ENCODE measurements at regions not wholly inside any gene's neighbourhood (a gene's known extent, or its start where the extent isn't known, plus 50 kb on each side); places are given as distances from the start of the nearest gene placed in this dataset.
"Not testable (repeated sequence)": the region's sequence is repeated elsewhere in the genome, so short reads cannot be mapped to it uniquely, and the experiment has no call there.

DNA sequence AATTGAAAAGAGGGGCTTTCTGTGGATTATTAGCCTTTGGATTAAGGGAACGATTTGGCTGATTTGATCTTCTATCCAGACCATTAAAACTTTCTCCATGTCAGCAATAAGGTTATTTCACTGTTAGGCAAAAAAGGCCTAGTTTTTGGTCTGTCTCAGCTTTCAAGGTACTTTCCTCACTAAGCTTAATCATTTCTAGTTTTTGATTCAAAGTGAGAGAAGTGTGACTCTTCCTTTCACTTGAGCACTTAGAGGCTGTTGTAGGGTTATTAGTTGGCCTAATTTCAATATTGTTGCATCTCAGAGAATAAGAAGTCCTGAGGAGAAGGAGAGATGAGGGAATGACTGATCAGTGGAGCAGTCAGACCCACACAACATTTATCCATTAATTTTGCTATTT is 596.0 kb upstream of the TPK1 start:
- Mint-ChIP-seq H3K27me3 (no peaks in the 10 kb centered on the region), H3K9me3 (peaks cover 5% of the 10 kb centered on the region), H3K27ac (no peak overlapping the region), H3K36me3 (no peaks in the 10 kb centered on the region), H3K4me3 (no peak overlapping the region), H3K4me1 (no peaks in the 10 kb centered on the region)
- no peak for DNase-seq

- not testable (repeated sequence) for H3K9me3 Mint-ChIP-seq, H3K27ac Mint-ChIP-seq, H3K36me3 Mint-ChIP-seq, H3K4me3 Mint-ChIP-seq, DNase-seq, H3K27me3 Mint-ChIP-seq, H3K4me1 Mint-ChIP-seq
Measured at GRCh38 chr7:145418481-145418880, 582.6 kb upstream of the TPK1 start.

DNA sequence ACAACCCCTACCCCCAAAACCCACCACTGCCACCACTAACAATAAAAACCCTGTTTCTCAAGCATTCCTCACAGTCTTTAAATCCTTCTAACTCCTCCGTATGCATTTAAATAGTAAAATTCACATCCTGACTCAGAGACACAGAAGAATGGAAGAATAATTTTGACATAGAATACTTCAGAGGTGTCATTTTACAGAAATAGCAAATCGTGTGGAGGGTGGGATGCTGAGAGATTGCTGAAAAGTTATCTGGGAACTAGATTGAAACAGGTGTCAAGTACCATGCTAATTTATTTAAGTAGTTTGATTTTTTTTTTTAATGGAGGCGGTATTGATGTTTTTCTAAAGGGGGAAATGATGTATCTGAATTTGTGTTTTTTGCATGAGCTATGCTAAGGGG is 575.2 kb upstream of the TPK1 start:
- H3K4me3 Mint-ChIP-seq = no peak overlapping the region
- H3K27me3 Mint-ChIP-seq = no peaks in the 10 kb centered on the region
- no peaks in the 10 kb centered on the region for H3K36me3 Mint-ChIP-seq
- peaks cover 10% of the 10 kb centered on the region for H3K9me3 Mint-ChIP-seq
- no peak overlapping the region for H3K27ac Mint-ChIP-seq
- DNase-seq = no peak
- H3K4me1 Mint-ChIP-seq = no peaks in the 10 kb centered on the region

GRCh38 chr7:145398758-145399157 is 562.9 kb upstream of the TPK1 start:
- Mint-ChIP-seq H3K4me1 (no peaks in the 10 kb centered on the region), H3K27me3 (no peaks in the 10 kb centered on the region), H3K9me3 (peaks cover 7% of the 10 kb centered on the region), H3K27ac (no peak overlapping the region), H3K4me3 (no peak overlapping the region), H3K36me3 (no peaks in the 10 kb centered on the region)
- no peak for DNase-seq

- H3K4me3 Mint-ChIP-seq = no peak overlapping the region
- no peaks in the 10 kb centered on the region for H3K27me3 Mint-ChIP-seq
- no peak overlapping the region for H3K27ac Mint-ChIP-seq
- DNase-seq = no peak
- H3K9me3 Mint-ChIP-seq = peaks cover 9% of the 10 kb centered on the region
- H3K36me3 Mint-ChIP-seq = no peaks in the 10 kb centered on the region
- H3K4me1 Mint-ChIP-seq = no peaks in the 10 kb centered on the region
Measured at GRCh38 chr7:145394126-145394525, 558.3 kb upstream of the TPK1 start.

DNA sequence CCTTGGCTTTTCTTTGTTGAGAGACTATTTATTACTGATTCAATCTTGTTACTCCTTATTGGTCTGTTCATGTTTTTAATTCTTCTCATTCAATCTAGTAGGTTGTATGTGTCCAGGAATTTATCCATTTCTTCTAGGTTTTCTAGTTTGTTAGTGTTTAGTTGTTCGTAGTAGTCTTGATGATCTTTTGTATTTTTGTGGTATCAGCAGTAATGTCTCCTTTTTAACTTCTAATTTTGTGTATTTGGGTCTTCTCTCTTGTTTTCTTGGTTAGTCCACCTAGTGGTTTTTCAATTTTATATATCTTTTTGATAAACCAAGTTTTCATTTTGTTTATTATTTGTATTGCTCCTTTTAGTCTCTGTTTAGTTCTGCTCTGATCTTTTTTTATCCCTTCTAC is 546.9 kb upstream of the TPK1 start:
- H3K4me1 Mint-ChIP-seq = no peaks in the 10 kb centered on the region
- H3K36me3 Mint-ChIP-seq = no peaks in the 10 kb centered on the region
- no peaks in the 10 kb centered on the region for H3K27me3 Mint-ChIP-seq
- peaks cover 14% of the 10 kb centered on the region for H3K9me3 Mint-ChIP-seq
- no peak for DNase-seq
- no peak overlapping the region for H3K27ac Mint-ChIP-seq
- no peak overlapping the region for H3K4me3 Mint-ChIP-seq

GRCh38 chr7:145378197-145378596 is 542.3 kb upstream of the TPK1 start:
- no peak overlapping the region for H3K27ac Mint-ChIP-seq

GRCh38 chr7:145360511-145361100 is 524.8 kb upstream of the TPK1 start:
- Mint-ChIP-seq H3K27ac (no peak overlapping the region), H3K27me3 (no peaks in the 10 kb centered on the region), H3K4me3 (no peak overlapping the region), H3K9me3 (peaks cover 6% of the 10 kb centered on the region), H3K4me1 (no peaks in the 10 kb centered on the region), H3K36me3 (no peaks in the 10 kb centered on the region)
- no peak for DNase-seq

More at GRCh38 chr7:145378197-145378596, 542.3 kb upstream of the TPK1 start:
- DNase-seq = no peak
- H3K27me3 Mint-ChIP-seq = no peaks in the 10 kb centered on the region
- no peaks in the 10 kb centered on the region for H3K4me1 Mint-ChIP-seq
- H3K36me3 Mint-ChIP-seq = no peaks in the 10 kb centered on the region
- peaks cover 3% of the 10 kb centered on the region for H3K9me3 Mint-ChIP-seq
- H3K4me3 Mint-ChIP-seq = no peak overlapping the region

- Mint-ChIP-seq H3K4me3 (no peak overlapping the region), H3K9me3 (peaks cover 3% of the 10 kb centered on the region), H3K27me3 (no peaks in the 10 kb centered on the region), H3K4me1 (no peaks in the 10 kb centered on the region), H3K27ac (no peak overlapping the region), H3K36me3 (no peaks in the 10 kb centered on the region)
- DNase-seq = no peak
Measured at GRCh38 chr7:145350334-145350733, 514.5 kb upstream of the TPK1 start.

DNA sequence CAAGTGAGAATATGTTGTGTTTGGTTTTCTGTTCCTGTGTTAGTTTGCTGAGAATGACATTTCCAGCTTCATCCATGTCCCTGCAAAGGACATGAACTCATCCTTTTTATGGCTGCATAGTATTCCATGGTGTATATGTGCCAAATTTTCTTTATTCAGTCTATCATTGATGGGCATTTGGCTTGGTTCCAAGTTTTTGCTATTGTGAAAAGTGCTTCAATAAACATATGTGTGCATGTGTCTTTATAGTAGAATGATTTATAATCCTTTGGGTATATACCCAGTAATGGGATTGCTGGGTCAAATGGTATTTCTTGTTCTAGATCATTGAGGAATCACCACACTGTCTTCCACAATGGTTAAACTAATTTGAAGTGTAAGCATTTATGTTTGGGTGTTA is 513.6 kb upstream of the TPK1 start:
- not testable (repeated sequence) for H3K36me3 Mint-ChIP-seq

DNA sequence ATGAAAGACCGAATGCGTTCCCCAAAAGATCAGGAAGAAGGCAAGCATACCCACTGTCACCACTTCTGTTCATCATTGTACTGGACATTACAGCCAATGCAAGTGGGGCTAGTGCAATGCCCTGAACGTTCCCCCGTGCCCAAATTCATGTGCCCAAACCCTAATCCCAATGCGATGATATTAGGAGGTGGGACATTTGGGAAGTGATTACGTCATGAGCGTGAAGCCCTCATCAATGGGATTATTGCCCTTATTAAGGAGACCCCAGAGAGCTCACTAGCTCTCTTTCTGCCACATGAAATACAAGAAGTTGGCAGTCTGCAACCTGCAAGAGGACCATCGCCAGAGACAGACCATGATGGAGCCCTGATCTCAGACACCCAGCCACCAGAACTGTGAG is 511.4 kb upstream of the TPK1 start:
- Mint-ChIP-seq H3K4me3 (no peak overlapping the region), H3K36me3 (no peaks in the 10 kb centered on the region), H3K4me1 (no peaks in the 10 kb centered on the region), H3K27me3 (no peaks in the 10 kb centered on the region), H3K9me3 (peaks cover 3% of the 10 kb centered on the region), H3K27ac (no peak overlapping the region)
- no peak for DNase-seq

More for the DNA sequence above, 513.6 kb upstream of the TPK1 start:
- not testable (repeated sequence) for H3K27ac Mint-ChIP-seq, H3K4me3 Mint-ChIP-seq, H3K9me3 Mint-ChIP-seq, H3K4me1 Mint-ChIP-seq, H3K27me3 Mint-ChIP-seq, DNase-seq

- Mint-ChIP-seq H3K36me3 (no peaks in the 10 kb centered on the region), H3K9me3 (peaks cover 11% of the 10 kb centered on the region), H3K27me3 (no peaks in the 10 kb centered on the region), H3K4me3 (no peak overlapping the region), H3K27ac (no peak overlapping the region), H3K4me1 (no peaks in the 10 kb centered on the region)
- DNase-seq = no peak
Measured at GRCh38 chr7:145339319-145339718, 503.5 kb upstream of the TPK1 start.

DNA sequence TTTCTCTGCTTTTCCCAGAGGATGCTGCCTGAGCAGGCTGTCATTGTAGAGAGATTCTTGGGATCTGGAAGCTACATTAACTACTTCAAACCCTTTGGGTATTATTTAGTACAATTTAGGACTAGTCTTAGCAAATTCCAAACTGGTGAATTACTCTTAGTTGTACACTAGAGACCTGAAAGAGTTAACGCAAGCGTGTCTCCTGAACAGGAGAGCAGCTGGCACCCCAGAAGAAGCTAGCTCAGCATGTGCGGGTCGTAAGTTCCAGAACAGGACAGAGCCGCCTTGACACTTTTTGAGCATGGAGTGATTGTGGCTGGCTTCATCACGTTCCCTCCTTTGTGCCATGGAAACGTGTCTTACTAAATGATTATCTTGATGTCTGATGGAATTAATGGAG is 495.7 kb upstream of the TPK1 start:
- DNase-seq = no peak
- H3K4me1 Mint-ChIP-seq = no peaks in the 10 kb centered on the region
- no peaks in the 10 kb centered on the region for H3K27me3 Mint-ChIP-seq

DNA sequence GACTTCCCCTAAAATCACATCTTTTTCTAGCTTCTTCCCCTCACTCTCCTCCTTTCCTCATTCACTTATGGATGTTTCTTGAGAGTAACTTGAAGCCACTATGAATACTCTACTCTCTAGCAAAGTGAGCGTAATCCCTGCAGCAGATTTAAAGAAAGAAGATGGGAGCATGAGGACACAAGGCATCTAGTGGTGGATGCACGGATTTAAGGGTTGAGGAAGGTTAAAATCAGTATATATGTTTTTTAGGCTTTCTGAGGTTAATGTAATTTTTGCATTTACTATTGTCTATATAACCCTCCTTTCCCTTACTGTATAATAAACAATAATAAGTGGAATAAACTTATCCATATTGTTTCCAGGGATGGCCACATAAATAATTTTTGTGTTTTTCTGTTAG is 495.2 kb upstream of the TPK1 start:
- H3K27me3 Mint-ChIP-seq = no peaks in the 10 kb centered on the region
- no peaks in the 10 kb centered on the region for H3K36me3 Mint-ChIP-seq
- no peak overlapping the region for H3K4me3 Mint-ChIP-seq
- no peak for DNase-seq
- H3K27ac Mint-ChIP-seq = no peak overlapping the region
- no peaks in the 10 kb centered on the region for H3K4me1 Mint-ChIP-seq
- peaks cover 9% of the 10 kb centered on the region for H3K9me3 Mint-ChIP-seq

More for the DNA sequence above, 495.7 kb upstream of the TPK1 start:
- H3K27ac Mint-ChIP-seq = no peak overlapping the region
- no peak overlapping the region for H3K4me3 Mint-ChIP-seq
- H3K9me3 Mint-ChIP-seq = peaks cover 10% of the 10 kb centered on the region
- H3K36me3 Mint-ChIP-seq = no peaks in the 10 kb centered on the region

DNA sequence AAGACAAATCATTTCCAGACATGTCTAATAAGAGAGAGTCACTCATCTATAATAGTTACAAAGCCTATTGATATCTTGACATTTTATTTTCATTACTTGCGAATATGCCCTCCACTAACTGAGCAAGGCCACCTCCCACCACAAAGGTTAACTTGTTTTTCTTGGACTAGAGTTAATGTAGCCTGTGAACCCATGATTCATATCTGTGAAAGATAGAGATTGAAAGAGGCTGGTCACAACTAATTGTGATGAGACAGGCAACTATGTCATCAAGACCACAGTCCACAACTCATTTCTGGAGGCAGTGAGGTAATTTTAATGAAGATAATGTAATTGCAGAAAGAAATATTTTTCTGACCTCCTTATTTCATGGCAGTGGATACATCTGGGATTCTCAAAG is 491.8 kb upstream of the TPK1 start:
- H3K27me3 Mint-ChIP-seq = no peaks in the 10 kb centered on the region
- peaks cover 3% of the 10 kb centered on the region for H3K9me3 Mint-ChIP-seq
- no peak overlapping the region for H3K27ac Mint-ChIP-seq
- no peak for DNase-seq
- no peaks in the 10 kb centered on the region for H3K4me1 Mint-ChIP-seq
- H3K4me3 Mint-ChIP-seq = no peak overlapping the region
- H3K36me3 Mint-ChIP-seq = no peaks in the 10 kb centered on the region

GRCh38 chr7:145324081-145324480 is 488.2 kb upstream of the TPK1 start:
- Mint-ChIP-seq H3K4me3 (no peak overlapping the region), H3K27me3 (no peaks in the 10 kb centered on the region), H3K36me3 (no peaks in the 10 kb centered on the region), H3K4me1 (no peaks in the 10 kb centered on the region), H3K9me3 (peaks cover 3% of the 10 kb centered on the region), H3K27ac (no peak overlapping the region)
- no peak for DNase-seq

GRCh38 chr7:145313551-145313950 is 477.7 kb upstream of the TPK1 start:
- Mint-ChIP-seq H3K36me3 (no peaks in the 10 kb centered on the region), H3K4me3 (no peak overlapping the region), H3K4me1 (no peaks in the 10 kb centered on the region)

More at GRCh38 chr7:145313551-145313950, 477.7 kb upstream of the TPK1 start:
- Mint-ChIP-seq H3K27ac (no peak overlapping the region), H3K9me3 (no peaks in the 10 kb centered on the region), H3K27me3 (no peaks in the 10 kb centered on the region)
- no peak for DNase-seq

Measured in activated naive CD8-positive, alpha-beta T cell treated with anti-CD3 and anti-CD28 coated beads for 36 hours (primary cell).